HG03342 (cell line): ENCODE measurements at regions not wholly inside any gene's neighbourhood (a gene's known extent, or its start where the extent isn't known, plus 50 kb on each side); places are given as distances from the start of the nearest gene placed in this dataset.

Source experiments
- ATAC-seq: cut with Tn5 transposase; IDR thresholded peaks from one replicate; pipeline ENCODE4 v1.9.1; 2021; ENCODE audit warnings: mild to moderate bottlenecking, moderate library complexity; ENCODE audit not compliant: unreplicated experiment

DNA sequence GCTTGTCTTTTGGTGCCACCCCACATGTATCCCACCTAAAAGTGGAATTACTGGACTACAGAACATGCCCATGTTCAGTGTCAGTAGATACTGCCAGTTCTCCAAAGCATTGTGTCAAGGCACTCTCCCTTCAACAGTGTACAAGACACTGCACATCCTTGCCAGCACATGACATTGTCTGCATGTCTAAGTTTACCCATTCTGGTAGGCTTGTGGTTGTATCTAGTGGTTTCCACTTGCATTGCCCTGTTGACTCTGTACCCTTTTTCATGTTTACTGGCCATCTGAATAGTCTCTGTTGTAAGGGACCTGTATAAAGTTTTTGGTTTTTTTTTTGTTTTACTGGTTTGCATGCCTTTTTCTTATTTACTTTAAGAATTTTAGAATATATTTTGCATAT, 222.4 kb upstream of the CNR1 start:
- no peak for ATAC-seq

DNA sequence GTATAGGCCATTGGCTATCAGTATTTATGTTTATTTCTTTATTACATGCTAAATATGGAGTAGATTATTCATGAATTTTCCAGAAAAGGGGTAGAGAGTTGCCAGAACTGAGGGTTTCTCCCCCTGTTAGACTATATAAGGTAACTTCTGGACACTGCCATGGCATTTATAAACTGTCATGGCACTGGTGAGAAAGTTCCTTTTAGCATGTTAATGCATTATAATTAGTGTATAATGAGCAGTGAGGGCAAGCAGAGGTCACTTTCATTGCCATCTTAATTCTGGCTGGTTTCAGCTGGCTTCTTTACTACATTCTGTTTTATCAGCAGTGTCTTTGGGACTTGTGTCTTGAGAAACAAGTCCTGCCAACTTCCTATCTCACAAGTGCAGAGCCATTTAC, 220.0 kb upstream of the CNR1 start:
- no peak for ATAC-seq

DNA sequence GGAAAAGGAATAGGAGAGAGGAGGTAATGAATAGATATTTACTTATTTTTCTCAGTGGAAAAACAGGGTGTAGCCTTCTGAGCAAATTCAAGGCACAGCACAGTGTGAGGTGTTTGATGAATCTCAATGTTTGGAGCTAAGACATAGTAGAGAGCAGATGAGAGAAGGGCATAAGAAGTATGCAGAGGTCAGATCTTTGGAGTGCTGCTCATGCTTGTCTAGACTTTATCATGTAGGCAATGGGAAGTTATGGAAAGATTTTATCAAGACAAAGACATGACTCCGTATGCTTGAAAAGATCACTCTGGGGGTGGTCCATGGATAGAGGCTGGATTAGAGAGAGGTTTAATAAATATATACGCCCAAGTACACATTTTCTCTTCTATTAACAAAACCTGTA, 217.0 kb upstream of the CNR1 start:
- ATAC-seq = no peak

DNA sequence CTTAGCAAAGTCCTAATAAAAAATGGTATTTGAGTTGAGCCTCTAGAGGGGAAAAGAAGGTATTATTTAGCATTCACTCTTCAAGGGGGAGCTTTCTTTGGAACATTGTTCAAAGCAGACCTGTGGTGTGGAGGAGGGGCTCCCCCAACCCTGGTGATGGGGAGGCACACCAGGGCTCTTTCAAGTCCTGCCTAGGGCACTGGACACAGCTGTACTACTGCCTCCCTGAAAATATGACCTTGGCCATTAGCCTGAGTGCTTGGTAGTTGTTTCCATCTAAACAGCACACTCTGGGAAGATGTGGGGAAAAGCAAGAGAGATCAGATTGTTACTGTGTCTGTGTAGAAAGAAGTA, 215.1 kb upstream of the CNR1 start:
- ATAC-seq = no peak

DNA sequence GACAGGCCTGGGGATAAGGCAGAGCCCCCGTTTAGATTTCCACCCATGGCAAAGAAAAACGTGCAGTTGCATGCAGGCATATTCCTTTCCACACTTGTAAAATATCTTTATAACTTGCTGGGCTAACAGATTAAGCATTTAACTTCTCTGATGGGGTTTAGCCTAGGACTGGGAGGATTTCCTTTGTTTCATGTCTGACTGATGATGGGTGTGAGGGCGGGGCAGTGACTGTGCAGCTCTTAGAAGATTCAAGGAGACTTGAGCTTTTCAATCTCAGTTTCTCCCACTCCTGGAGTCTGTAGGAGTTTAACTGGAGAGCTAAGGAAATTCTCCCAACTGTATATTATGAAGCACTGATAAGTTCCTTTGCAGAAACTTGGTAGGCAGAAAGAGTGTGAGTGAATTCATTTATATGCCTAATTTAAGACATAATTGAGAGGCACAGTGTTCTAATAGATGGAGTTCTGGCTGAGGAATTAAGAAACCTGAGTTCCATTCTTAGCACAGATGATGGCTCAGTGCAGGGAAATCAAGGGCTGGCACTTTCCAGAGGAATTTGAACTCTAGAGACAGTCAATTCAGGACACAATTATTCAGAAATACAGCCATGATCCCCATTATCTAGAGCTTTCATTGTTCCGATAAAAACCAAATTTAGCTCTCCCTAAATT, 214.6 kb upstream of the CNR1 start:
- ATAC-seq = no peak

DNA sequence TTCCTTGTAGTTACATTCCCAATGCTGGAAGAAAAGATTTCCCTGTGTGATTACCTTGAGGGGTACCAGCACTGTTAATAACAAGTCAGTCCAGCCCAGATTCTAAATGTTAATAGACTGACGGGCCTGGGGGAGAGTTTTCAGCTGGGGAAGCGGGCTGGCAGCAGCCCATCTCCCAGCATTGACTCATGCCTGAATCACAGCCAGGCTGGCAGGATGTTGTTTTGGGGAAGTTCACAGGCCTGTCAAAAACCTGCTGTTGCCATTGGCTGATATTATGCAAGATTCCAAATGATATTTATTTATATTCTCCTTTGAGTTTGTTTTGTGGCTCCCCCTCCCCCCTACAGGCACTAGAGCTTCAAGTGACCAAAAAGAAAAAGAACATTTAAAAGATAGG, 213.9 kb upstream of the CNR1 start:
- ATAC-seq = no peak

DNA sequence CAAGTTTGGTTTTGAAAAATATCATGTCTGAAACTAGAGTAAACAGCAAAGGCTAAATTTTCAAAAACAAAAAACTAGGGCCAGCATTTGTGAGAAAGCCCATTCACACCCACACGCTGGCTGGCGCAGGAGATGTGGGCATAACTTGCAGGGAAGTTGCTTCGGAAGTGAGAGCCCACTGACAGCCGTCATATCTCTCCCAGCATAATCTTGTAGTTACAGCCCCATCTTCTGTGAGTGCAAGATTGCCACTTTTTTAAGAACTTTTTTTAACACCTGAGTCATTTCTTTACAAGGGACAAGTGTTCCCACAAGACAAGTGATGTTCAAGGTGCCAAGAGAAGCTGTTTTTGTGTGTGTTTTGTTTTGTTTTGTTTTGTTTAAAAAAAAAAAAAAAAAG, 212.5 kb upstream of the CNR1 start:
- no peak for ATAC-seq

DNA sequence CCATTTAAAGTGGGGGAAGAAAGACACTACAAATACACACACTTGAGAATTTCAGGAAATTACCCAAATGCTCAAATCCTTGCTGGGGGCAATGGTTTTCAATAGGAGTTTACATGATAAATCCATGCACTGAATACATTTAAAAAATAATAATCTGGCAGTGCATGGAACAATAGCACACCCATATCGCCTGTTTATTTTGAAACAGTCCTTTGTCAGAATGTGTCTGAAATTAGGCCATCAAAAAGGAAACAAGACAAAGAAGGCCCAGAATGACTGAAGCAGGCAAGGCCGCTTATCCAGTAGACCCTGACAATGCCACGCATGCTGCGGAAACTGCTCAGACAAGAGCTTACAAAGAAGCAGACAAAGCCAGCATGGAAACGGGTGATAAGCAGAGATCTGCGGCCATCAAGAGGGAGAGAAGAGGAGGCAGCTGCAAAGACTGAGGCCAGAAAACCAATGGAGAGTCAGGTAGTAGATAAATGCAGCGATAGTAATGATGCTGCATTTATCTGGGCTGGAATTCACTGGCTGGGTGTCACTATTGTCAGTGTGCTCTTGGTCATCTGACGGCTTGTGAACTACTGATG, 211.9 kb upstream of the CNR1 start:
- ATAC-seq = no peak

DNA sequence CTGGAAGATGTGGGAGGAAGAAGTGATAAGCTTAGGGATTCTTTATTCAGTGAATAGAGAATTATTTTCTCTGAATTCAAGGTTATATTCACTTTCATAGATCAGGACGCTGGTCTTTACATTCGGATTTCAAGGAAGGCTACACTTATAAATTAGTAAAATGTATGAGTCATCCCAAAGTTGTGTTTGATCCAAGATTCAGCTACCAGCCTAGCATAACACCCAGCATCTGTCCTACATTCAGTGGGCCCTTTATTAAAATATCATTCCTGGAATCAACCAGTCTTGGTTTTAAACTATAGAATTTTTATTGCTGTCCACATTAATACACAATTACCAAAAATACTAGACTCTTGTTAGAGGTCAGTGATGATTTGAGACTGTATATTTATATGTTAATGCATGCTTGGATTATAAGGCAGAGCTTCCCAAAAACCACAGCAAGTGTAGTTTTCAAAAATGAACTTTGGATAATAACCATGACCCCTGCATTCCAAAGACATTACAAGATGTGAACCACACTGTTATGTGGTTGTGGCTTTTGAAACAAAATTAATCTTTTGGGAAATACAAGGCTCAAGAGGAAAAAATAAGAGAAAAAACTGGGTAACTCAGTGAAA, 210.7 kb upstream of the CNR1 start:
- no peak for ATAC-seq

DNA sequence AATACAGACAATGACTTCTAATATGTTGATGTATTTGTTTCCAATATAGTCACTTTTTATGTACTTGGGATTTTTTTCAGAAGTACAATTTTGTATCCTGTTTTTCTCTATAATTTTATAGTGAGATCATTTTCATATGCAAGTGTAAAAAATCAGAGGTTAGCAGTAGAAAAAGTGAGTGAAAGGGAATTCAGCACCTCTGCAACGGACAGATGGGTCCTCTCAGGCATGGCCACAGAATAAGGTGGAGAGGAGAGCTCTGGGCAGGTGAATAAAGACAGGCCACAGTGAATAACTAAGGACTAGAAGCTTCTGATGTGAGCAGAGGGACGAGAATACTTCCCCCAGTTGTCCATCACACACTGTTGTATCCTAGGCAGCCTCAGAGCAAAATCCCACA, 210.1 kb upstream of the CNR1 start:
- ATAC-seq = no peak

DNA sequence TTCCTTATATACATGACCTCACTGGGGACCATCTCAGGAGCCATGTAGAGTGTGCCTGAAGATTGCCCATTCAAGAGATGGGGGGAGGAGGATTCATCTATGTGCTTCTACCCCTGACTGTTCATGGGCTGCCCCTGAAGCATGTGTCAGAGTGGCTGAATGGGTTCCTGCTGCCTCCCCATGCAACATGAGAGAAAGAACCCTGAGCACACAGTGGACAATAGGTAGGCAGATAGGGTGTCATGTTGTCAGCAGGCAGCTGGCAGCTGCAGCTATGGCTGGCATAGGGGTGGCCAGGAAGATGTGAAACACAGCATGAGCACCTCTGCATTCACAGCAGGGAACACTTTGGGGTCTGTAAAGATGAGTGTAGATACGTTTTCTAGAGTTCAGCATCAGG, 208.4 kb upstream of the CNR1 start:
- ATAC-seq = no peak

DNA sequence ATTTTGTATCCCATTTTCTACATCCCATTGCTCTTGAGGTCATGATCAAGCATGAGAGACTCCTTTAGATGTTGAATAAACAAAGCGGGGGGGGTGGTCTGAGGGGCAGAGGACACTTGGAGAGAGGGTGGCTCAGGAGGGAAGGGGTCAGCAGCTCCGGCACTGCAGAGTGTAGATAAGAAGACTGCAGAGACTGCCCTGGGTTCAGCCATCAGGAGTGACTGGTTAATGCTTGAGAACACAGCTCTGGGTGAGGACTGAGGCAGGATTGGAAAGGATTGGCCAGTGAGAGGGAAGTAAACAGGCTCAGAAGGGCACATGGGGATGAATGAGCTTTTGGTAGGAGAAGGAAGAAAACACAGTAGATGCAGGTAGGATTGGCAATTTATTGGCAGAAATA, 205.3 kb upstream of the CNR1 start:
- no peak for ATAC-seq

DNA sequence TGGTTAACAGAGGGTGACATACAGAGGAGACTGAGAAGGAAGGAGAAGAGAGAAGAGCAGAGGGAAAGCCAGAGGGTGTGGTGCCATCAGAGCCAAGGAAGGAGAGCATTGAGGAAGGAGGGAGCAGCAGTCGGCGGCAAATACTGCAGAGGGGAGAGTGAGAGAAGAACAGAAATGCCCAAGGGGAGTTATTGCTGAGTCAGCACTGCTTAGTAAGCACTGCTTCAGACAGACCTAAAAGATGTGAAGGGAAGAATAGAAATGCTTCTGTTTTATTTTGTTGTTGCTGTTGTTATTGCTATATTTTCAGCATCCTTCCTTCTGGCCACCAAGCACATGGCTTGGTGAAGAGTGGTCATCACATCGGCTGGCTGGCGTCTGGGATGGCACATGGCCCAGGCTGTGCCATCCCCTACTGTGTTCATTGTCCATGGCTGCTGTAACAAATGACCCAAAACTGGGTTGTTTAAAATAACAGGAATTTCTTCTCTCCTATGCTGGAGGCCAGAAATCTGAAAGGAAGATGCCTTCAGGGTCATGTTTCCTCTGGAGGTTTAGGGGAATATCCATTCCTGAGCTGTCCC, 204.1 kb upstream of the CNR1 start:
- ATAC-seq = no peak

DNA sequence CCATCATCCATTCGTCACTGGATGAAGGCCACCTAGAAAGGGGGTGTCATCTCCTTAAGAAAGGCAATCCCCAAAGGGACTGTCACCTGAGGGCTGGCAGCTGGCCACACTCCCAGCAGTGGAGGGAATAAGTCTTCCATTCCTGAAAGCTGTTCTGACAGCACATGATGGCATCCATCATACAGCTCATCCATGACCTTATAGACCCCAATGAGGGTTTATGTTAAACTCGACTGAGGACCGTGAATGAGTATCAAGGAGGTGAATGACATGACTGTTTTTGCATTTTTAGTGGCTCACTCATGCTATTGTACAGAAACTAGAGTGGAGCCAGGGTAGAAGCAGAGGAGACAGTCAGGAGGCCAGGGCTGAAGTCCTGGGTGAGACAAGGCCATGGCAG, 203.1 kb upstream of the CNR1 start:
- ATAC-seq = no peak

DNA sequence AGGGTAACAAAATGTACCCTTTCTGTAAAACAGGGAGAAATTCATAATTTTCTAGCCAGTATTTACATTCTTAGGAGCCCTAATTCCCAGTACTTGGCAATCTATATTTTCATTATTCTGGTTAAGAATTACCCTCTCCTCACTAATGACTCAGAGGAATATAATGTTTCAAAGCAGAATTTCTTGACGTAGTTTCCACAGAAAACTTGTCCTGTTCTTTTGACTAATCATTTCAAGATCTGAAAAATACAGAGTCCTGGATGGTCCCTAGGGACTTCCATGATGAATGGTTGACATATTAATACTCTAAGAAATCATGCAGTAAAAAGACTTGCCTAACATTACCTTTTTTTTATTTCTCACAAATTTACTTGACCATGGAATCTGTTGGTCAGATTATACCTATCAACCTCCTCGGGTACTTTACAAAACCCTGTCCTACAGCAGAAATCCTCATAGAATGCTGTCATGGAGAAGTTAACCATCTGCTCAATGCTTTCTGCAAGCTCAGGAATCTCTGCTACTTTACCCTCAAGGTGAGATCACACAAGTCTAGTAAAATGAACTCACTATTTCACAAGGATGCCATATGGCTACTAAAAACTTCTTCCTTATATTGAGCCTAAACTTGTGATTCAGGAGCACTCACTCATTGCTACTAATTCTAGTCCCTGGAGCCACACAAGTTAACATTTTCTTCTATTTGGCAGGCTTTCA, 202.1 kb upstream of the CNR1 start:
- ATAC-seq = no peak

DNA sequence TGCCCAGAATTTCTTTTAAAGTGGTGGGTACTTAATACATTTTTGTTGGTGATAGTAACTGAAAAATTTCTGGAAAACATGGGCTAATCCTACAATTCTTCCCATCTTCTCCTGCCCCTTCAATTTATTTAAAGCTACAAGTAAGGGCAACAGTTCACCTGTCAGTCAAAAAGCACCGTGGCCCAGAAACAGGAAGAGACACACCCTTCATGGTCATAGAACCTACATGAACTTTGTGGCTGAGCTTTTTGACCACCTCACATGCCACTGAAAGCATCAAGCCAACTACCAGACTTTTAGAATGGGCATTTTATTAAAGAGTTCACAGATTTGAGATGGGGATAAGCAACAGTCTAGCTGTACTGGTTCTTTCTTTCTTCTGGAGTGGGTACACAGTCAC, 201.1 kb upstream of the CNR1 start:
- ATAC-seq = no peak

DNA sequence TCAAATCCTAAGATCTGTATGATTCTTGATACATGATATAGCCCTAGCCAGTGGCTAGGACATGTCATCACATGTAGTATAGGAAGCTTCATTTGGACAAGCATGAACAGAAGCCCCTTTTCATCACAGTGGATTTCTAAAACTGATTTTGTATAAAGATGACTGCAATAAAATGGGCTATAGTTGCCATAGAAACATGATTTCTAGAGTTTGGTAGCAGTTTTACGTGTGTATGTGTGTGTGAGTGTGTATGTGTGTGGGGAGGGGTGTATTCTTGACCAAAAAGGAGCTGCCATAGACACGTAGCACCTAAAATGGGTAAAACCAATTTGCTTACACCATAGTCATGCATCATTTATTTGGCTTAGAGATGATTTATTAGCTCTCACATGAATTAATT, 200.5 kb upstream of the CNR1 start:
- no peak for ATAC-seq

DNA sequence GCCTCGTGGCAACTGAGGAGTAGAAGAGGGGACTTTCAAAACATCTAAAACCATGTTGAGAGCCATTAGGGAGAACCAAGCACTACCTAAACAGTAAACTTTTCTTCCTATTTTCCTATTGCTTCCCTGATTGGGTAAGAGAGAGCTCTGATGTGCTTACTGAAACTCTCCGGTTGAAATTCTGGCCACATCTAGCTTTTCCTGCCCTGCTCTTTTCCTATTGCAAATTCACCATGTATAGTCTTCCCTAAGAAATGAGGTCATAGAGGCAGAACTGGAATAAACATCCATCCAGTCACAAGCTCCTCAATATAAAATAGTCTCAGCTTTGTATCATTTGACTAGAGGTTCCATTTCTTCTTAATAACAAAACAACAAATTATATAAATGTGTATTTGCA, 199.5 kb upstream of the CNR1 start:
- ATAC-seq = no peak

DNA sequence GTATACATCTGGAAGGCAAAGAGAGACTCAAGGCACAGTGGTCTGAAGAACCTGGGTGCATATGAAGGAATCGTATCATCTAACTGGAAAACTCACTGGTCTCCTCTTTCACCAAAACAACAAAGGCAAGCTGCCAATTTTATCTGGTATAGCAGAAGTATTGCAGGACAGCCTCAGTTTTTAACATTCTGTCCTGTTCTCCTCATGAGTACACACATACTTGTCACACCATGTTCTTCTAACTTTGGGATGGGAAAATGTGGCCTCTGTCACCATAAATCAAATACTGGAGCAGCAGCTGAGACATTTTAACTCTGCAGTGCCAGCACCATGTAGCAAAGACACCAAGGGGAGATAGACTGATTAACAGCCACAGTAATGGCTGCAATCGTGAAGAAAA, 199.1 kb upstream of the CNR1 start:
- ATAC-seq = no peak

DNA sequence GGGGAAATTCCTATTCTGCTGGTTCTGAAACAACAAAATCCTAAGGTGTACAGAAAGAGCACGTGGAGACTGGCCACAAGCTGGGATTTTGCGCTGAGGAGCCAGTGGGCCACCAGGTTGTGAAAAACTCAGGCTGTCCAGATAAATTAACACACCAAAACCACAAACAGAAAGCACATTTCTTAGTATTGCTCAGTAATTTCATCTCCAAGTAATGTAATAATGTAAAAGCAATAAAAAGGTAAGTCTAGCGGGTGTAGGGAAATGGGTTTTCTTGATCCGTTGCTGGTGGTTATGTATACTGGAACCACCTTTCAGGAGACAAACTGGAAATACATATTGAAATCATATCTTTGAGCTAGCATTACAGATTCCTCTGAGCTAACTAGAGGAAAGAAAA, 195.6 kb upstream of the CNR1 start:
- ATAC-seq = no peak

DNA sequence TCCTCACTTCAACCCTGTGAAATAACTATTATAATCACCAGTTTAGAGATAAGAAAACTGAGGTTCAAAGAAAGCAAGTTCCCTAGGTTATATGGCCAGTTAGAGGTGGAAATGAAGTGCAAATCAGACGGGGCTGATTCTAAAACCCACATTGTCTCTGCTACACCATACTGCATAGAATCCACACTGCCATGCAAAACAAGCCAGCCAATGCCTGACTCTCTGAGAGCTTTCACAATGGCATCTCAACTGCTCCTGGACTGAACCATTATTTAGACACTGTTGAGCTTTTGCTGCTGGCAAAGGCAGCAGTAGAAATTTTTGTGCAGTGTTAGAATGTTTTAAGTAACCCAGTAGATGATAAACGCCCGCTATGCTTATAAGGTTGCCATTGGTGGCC, 195.2 kb upstream of the CNR1 start:
- no peak for ATAC-seq
